ENCODE measurements at regions not wholly inside any gene's neighbourhood (a gene's known extent, or its start where the extent isn't known, plus 50 kb on each side); places are given as distances from the start of the nearest gene placed in this dataset.
"Not testable (repeated sequence)": the region's sequence is repeated elsewhere in the genome, so short reads cannot be mapped to it uniquely, and the experiment has no call there.

GRCh38 chr6:1230281-1230680, 81.6 kb upstream of the FOXQ1 start:
- DNase-seq: no peak

DNA sequence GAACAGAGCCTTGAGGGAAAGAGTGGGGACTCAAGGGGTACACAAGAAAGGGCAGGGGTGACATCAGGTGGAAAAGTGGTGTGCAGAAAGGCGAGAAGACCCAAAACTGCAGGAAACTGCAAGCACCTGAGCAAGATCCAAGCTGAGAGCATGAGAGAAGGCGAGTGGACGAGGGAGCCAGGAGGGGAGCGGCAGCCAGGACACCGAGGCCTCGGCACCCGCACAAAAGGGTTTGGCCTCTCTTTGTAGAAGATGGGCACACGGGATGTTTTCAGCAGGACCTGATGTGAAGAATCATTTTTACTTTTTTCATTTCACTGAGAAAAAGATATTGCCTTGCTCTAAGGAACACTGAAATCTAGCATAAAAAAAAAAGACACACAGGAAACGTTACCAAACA, 82.1 kb upstream of the FOXQ1 start:
- no peak for DNase-seq

GRCh38 chr6:1229301-1229700, 82.6 kb upstream of the FOXQ1 start:
- DNase-seq: no peak

DNA sequence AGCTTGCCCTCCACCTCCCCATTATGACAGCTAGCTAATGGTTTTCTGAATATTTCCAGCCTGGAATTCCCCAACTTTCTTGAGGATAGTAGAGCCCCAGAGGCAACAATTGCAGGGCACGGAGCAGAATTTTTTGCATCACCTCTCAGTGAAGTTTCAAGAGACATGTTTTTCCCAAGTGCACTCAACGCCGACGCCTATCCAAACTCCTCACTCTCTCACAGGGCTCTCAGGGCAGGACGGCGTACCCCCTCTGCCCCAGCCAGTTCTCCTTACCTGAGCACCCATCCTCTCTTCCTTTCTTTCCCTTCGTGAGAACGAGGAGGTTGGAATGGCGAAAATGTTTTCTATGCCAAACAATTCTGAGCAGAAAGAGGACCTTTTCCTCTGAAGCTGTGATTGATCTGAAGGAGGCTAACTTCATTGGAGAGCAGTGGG, 83.1 kb upstream of the FOXQ1 start:
- no peak for DNase-seq

DNA sequence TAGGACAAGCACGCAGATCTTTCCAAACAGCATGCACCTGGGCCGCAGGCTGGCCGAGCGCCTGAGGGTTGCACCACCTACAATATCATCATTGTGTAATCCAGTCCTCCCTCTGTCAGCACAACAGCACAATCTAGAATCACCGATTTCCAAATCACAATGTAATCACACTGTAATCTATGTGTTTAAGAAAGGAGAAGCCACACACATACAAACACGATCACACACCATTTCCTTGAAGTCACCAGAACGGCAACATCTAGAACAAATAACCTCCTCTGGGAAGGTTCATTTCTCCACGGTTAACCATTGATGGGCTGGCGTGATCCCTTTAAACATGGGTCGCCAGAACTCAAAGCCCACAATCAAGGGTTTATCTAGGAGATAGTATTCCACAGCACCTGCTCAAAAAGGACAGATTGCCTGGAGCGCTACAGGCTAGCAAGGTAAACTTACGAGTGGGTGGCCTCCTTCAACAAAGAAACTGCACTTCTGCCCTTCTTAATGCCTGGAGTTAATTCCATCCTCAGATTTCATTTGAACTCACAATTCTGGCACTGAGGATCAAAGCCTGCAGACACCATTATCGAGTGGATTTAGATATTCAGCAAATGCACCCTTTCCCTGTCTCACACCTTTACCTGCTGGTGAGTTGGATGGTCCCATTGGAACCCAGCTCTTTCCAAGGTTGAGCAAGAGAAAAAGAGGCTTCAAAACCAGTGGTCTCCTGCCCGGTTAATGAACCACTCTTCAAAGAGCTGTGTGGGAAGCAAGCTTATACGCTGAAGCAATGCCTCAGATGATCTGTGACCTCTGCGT, 83.8 kb upstream of the FOXQ1 start:
- no peak for DNase-seq

GRCh38 chr6:1227600-1227934, 84.3 kb upstream of the FOXQ1 start:
- DNase-seq: no peak

- DNase-seq: no peak
Observed at GRCh38 chr6:1226277-1227099, 85.4 kb upstream of the FOXQ1 start.

- DNase-seq: no peak
Observed at GRCh38 chr6:1224514-1224913, 87.4 kb upstream of the FOXQ1 start.

- DNase-seq: no peak
Observed at GRCh38 chr6:1222728-1223595, 88.9 kb upstream of the FOXQ1 start.

DNA sequence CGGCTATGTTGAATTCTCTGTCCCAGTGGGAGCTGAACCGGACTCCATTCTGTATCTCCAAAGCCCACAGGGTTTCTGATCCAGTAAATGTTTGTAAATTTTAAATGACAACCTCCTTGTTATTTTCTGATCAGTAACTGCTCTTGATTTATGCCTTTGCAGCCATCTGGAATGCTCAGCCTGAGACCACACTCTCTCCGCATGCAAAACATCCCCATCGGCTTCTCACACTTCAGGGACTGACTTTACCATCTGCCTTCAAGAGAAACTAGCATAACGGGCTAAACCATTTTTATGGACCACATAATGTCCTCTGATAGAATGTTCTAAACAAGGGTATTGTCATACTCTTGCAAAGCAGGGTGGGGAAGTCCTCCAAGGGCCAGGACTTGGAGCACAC, 94.5 kb upstream of the FOXQ1 start:
- DNase-seq: no peak

DNA sequence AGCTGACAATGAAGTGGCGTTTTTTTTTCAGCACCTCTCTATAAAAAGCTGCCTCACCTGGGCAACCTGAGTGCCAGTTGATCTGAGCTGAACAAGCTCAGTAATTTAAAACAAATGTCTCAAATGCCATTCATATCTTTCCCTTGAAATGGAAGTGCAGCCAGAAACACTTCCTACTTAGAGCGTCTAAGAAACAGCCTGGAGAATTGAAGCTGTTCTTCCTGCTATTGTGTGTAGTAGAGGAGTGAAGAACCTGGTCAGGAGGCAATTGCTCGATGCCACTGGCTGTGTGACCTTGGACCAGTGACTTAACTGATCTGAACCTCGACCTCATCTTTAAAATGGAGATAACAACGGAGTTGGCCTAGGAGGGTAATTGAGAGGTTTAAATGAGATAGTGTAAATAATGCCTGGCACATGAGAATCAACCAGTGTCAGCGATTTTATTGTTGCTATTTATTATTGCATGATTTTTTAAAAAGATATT, 95.4 kb upstream of the FOXQ1 start:
- DNase-seq: no peak

DNA sequence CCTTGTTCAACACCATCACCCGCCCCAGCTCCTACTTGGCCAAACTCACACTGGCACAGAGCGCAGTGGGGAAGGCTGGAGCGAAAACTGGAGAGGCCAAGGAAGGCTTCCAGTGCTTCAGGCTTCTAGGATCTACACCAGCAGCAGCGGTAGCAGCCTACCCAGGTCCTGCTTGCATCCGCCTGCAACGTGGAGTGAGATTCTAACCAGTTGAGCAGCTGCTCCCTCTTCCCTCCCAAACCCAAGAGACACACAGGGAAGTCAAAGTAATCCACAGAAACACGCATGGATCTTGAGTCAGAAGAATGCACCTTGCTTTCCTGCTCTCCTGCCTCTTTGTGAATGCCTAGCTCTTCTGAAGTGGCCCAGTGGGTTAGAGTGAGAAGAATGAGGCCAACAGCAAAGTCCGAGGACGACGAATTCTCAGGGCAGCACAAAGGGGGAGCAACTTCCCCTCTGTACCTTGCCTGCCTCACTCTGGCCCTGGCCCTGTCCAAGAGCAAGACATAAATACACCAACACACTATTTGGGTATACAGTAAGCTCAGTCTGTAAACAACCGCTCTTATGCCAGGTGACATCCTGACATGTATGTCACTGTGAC, 95.9 kb upstream of the FOXQ1 start:
- no peak for DNase-seq

DNA sequence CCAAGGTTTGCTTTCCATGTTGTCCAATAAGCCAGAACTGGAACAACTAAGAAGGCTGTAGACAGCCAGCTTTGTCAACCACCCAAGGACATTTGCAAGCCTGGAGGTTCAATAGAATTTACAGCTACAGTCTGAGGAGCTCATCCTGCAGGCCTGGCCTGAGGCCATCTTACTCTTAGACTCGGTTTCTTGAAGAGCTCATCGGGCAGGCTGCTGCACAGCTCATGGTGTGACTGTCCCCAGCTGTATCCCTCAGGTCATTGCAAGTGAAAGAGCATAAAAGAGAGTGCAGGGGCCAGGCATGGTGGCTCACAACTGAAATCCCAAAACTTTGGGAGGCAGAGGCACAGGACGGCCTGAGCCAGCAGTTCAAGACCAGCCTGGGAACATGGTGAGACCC, 96.9 kb upstream of the FOXQ1 start:
- no peak for DNase-seq

- no peak for DNase-seq
Observed at GRCh38 chr6:1212919-1213318, 99.0 kb upstream of the FOXQ1 start.

GRCh38 chr6:1212138-1212537, 99.8 kb upstream of the FOXQ1 start:
- DNase-seq: not testable (repeated sequence)

- DNase-seq: not testable (repeated sequence)
Observed at GRCh38 chr6:1210631-1211030, 101.3 kb upstream of the FOXQ1 start.

DNA sequence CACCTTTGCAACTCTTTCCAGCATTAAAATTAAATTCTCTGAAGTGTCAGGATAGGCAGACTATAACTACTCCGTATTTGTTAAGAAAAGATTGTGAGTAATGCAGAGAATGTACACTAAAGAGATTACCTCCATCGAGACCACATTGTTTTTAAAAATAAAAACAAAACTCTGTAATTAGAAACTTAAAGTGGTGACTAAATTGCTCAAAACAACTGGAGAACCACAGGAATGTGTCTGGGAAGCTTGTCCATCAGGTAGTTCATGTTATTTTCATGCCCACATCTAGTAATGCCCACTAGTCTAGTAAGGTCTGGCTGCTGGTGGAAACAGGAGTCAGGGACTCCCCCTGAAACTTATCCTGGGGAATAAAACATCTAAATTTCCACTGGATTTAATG, 103.0 kb upstream of the FOXQ1 start:
- DNase-seq: no peak

- no peak for DNase-seq
Observed at GRCh38 chr6:1203546-1203945, 108.4 kb upstream of the FOXQ1 start.

DNA sequence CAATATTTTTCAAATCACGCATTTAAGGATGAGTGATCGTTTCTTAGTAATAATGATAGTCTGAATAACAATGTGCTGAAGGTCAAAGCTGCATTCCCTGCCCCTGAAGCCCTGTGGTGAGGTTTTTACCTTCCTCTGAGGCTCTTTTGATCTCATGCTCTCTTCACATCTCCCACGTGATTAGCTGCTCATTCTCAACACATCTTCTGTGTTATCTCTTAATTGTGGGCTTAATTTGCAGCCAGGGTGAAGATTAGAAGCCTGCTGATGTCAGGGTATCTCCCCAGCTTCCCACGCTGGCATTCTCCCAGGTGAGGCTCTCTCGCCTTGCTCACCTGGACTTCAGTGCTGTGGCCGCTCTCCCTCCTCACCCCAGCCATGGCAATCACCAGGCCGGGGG, 109.7 kb upstream of the FOXQ1 start:
- no peak for DNase-seq

DNA sequence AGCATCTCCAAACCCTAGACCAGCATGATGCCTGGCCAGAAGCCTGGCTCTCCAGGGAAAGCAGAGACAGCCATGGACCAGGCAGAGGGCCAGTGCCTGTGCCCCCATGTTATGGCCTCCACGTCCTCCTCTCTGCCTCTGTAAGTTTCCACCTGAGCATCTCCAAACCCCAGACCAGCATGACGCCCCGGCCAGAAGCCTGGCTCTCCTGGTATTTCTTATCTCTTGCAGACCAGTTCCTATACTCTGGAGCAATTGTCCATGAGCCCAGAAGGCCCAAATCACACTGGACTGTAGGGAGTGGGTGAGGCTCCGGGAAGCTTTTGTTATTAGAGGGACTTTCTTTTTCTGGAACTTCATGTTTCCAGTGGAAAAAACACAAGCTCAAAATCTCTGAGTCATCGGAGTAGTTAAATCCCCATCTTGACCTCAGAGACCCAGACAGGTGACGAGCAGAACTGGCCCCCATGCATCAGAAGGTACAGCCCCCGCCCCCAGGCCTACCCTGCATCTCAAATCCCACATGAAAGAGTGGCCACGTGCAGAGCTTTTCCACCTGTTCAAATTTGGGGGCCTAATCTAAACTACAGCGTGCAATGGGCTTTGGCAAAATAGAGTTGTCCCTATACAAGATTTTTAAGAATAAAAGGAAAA, 110.2 kb upstream of the FOXQ1 start:
- DNase-seq: no peak

DNA sequence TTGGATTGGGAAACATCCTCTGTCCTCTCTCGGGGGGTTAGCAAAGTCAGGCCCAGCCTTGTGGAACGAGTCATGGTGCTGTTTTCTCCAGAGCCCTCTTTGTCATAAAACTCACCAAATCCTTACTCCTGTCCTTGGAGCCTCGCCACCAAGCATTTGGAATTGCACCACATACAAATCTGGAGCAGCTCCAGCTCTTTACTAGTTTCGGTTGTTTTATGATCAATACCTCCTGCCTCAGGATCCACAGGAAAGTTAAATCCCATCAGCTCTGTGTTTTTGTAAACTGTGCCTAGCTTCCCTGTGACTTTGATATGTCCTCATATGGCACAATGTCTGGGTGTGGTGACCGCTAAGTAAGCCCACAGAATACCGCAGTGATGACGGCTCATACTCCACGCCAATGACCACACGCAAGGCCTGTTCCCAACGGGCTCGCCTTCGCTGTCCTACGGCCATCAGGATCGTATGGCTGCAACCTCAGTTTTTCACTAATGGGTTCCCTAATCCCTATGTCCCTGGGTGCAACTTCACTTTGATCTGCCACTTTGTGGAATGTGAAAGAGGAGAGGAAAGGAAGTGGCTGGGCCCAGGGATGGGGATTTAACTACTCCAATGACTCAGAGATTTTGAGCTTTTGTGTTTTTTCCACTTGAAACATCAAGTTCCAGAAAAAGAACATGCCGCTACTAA, 111.3 kb upstream of the FOXQ1 start:
- no peak for DNase-seq

- no peak for DNase-seq
Observed at GRCh38 chr6:1200081-1200408, 111.9 kb upstream of the FOXQ1 start.
